ENCODE measurements at regions not wholly inside any gene's neighbourhood (a gene's known extent, or its start where the extent isn't known, plus 50 kb on each side); places are given as distances from the start of the nearest gene placed in this dataset.

DNA sequence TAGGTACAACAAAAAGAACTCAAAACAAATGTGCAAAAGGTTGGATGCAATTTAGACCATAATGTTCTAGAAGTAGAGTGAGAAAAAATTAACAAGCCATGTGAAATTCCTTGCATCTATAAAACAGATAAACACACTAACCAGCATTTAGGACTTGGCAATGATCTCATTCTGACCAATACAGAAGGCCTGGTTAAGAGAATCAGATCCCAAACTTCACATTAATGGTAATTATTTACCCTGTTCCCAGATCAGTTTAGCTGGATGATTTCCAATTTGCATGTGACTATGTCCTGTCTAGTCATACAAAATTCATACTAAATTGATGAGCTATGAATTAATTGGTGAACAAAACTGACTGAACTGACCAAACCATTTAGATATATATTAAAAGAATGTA is 98.4 kb upstream of the FIGN start (continued):
- TF ChIP-seq TCF7L2 (IDR thresholded peaks at IDR 0.05; ENCODE audit: borderline replicate concordance, extremely low read depth, insufficient read depth, insufficient read length) (no peak), ELF1 (IDR thresholded peaks at IDR 0.05; ENCODE audit: borderline replicate concordance, low read depth) (no peak), JUND (IDR thresholded peaks at IDR 0.05) (no peak)

DNA sequence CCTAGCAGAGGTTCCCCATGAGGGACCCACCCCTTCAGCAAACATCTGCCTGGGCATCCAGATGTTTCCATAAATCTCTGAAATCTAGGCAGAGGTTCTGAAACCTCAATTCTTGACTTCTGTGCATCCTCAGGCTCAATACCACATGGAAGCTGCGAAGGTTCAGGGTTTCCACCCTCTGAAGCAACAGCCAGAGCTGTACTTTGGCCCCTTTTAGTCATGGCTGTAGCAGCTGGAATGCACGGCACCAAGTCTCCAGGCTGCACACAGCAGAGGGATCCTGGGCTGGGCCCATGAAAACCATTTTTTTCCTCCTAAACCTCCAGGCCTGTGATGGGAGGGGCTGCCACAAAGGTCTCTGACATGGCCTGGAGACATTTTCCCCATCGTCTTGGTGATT is 93.0 kb upstream of the FIGN start:
- Histone ChIP-seq H3K4me3 (replicated peaks in 1 of 2; ENCODE audit: low read depth in 1 of 2, low read length in 2 of 2) (no peak overlapping the region), H2AFZ (ENCODE audit: low read depth, low read length, poor library complexity, severe bottlenecking) (no peak overlapping the region), H3K9me2 (ENCODE audit: insufficient read depth) (no peaks in the 10 kb centered on the region), H3K4me2 (ENCODE audit: low read length) (no peak overlapping the region), H3K79me2 (ENCODE audit: insufficient read depth, low read length) (no peaks in the 10 kb centered on the region), H3K36me3 (ENCODE audit: control insufficient read depth in 1 of 2, insufficient read depth in 2 of 2, low read length in 2 of 2) (no peaks in the 10 kb centered on the region), H3K9me3 (ENCODE audit: control insufficient read depth in 1 of 2, insufficient read depth in 1 of 2, low read depth in 1 of 2, low read length in 2 of 2) (no peaks in the 10 kb centered on the region), H3K27ac (ENCODE audit: low read depth, low read length) (no peak overlapping the region), H3K9ac (ENCODE audit: low read length) (no peak overlapping the region), H4K20me1 (ENCODE audit: insufficient read depth) (no peaks in the 10 kb centered on the region), H3K27me3 (ENCODE audit: insufficient read depth, low read length) (0 out of 2 replicates have a peak, but pooled peaks cover 4% of the 10 kb centered on the region), H3K4me1 (ENCODE audit: control insufficient read depth in 1 of 2, insufficient read depth in 2 of 2, low read length in 2 of 2) (no peaks in the 10 kb centered on the region)
- BruUV-seq (replicated peaks), result no TSS peak
- ATAC-seq (no peak), DNase-seq (ENCODE audit: low read depth, low spot score) (no peak)
- ChIA-PET CTCF (no interaction called here), RAD21 (ENCODE audit: low non-redundant PET in 1 of 2, low total read pairs in 2 of 2, uncharacterized antibody in 2 of 2, unreplicated experiment in 2 of 2) (no interaction called here), POLR2A (no interaction called here)
- intact Hi-C loops (cut with micrococcal nuclease), result no loop called here
- no peak for TF ChIP-seq TCF7L2 (IDR thresholded peaks at IDR 0.05; ENCODE audit: borderline replicate concordance, extremely low read depth, insufficient read depth, insufficient read length)
- no peak for TF ChIP-seq SIN3A (IDR thresholded peaks at IDR 0.05; ENCODE audit: low read depth)
- TF ChIP-seq EGR1 (IDR thresholded peaks at IDR 0.05; ENCODE audit: low read depth), result no peak
- no peak for TF ChIP-seq FOSL1 (IDR thresholded peaks at IDR 0.05; ENCODE audit: low read depth)
- TF ChIP-seq, protein P1, sequence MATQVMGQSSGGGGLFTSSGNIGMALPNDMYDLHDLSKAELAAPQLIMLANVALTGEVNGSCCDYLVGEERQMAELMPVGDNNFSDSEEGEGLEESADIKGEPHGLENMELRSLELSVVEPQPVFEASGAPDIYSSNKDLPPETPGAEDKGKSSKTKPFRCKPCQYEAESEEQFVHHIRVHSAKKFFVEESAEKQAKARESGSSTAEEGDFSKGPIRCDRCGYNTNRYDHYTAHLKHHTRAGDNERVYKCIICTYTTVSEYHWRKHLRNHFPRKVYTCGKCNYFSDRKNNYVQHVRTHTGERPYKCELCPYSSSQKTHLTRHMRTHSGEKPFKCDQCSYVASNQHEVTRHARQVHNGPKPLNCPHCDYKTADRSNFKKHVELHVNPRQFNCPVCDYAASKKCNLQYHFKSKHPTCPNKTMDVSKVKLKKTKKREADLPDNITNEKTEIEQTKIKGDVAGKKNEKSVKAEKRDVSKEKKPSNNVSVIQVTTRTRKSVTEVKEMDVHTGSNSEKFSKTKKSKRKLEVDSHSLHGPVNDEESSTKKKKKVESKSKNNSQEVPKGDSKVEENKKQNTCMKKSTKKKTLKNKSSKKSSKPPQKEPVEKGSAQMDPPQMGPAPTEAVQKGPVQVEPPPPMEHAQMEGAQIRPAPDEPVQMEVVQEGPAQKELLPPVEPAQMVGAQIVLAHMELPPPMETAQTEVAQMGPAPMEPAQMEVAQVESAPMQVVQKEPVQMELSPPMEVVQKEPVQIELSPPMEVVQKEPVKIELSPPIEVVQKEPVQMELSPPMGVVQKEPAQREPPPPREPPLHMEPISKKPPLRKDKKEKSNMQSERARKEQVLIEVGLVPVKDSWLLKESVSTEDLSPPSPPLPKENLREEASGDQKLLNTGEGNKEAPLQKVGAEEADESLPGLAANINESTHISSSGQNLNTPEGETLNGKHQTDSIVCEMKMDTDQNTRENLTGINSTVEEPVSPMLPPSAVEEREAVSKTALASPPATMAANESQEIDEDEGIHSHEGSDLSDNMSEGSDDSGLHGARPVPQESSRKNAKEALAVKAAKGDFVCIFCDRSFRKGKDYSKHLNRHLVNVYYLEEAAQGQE (IDR thresholded peaks at IDR 0.05; ENCODE audit: low read depth), result no peak
- TF ChIP-seq, protein P2, sequence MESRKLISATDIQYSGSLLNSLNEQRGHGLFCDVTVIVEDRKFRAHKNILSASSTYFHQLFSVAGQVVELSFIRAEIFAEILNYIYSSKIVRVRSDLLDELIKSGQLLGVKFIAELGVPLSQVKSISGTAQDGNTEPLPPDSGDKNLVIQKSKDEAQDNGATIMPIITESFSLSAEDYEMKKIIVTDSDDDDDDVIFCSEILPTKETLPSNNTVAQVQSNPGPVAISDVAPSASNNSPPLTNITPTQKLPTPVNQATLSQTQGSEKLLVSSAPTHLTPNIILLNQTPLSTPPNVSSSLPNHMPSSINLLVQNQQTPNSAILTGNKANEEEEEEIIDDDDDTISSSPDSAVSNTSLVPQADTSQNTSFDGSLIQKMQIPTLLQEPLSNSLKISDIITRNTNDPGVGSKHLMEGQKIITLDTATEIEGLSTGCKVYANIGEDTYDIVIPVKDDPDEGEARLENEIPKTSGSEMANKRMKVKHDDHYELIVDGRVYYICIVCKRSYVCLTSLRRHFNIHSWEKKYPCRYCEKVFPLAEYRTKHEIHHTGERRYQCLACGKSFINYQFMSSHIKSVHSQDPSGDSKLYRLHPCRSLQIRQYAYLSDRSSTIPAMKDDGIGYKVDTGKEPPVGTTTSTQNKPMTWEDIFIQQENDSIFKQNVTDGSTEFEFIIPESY (IDR thresholded peaks at IDR 0.05; ENCODE audit: extremely low read depth, insufficient replicate concordance, low read length), result no peak
- no peak for TF ChIP-seq ELF1 (IDR thresholded peaks at IDR 0.05; ENCODE audit: borderline replicate concordance, low read depth)
- TF ChIP-seq, protein P3, sequence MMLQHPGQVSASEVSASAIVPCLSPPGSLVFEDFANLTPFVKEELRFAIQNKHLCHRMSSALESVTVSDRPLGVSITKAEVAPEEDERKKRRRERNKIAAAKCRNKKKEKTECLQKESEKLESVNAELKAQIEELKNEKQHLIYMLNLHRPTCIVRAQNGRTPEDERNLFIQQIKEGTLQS (IDR thresholded peaks at IDR 0.05), result no peak
- TF ChIP-seq SP1 (IDR thresholded peaks at IDR 0.05; ENCODE audit: low read depth), result no peak
- no peak for TF ChIP-seq EZH2phosphoT487 (IDR thresholded peaks at IDR 0.05; ENCODE audit: borderline replicate concordance)
- TF ChIP-seq CEBPB (IDR thresholded peaks at IDR 0.05; ENCODE audit: low read depth), result no peak
- no peak for TF ChIP-seq ZFX (IDR thresholded peaks at IDR 0.05)
- TF ChIP-seq ZNF274 (IDR thresholded peaks at IDR 0.05; ENCODE audit: low read depth, low read length), result no peak
- TF ChIP-seq, protein P4, sequence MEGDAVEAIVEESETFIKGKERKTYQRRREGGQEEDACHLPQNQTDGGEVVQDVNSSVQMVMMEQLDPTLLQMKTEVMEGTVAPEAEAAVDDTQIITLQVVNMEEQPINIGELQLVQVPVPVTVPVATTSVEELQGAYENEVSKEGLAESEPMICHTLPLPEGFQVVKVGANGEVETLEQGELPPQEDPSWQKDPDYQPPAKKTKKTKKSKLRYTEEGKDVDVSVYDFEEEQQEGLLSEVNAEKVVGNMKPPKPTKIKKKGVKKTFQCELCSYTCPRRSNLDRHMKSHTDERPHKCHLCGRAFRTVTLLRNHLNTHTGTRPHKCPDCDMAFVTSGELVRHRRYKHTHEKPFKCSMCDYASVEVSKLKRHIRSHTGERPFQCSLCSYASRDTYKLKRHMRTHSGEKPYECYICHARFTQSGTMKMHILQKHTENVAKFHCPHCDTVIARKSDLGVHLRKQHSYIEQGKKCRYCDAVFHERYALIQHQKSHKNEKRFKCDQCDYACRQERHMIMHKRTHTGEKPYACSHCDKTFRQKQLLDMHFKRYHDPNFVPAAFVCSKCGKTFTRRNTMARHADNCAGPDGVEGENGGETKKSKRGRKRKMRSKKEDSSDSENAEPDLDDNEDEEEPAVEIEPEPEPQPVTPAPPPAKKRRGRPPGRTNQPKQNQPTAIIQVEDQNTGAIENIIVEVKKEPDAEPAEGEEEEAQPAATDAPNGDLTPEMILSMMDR (IDR thresholded peaks at IDR 0.05 in 2 of 3, conservative IDR thresholded peaks at IDR 0.05 in 1 of 3; ENCODE audit: borderline replicate concordance in 1 of 3, insufficient read depth in 1 of 3, low read depth in 2 of 3, low read length in 2 of 3), result no peak
